ENCODE measurements at regions not wholly inside any gene's neighbourhood (a gene's known extent, or its start where the extent isn't known, plus 50 kb on each side); places are given as distances from the start of the nearest gene placed in this dataset.
"Not testable (repeated sequence)": the region's sequence is repeated elsewhere in the genome, so short reads cannot be mapped to it uniquely, and the experiment has no call there.

DNA sequence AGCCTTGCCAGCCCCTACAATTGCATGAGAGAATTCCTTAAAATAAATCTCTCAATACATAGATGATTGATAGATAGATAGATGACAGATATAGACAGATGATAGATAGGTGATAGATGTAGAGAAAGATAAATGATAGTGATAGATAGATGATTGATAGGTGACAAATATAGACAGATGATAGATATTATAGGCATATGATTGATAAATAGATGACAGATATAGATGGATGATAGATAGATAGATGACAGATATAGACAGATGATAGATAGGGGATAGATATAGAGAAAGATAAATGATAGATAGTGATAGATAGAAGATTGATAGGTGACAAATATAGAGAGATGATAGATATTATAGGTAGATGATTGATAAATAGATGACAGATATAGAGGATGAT, 564.6 kb downstream of the ETS1 start:
- FAIRE-seq: no peak

DNA sequence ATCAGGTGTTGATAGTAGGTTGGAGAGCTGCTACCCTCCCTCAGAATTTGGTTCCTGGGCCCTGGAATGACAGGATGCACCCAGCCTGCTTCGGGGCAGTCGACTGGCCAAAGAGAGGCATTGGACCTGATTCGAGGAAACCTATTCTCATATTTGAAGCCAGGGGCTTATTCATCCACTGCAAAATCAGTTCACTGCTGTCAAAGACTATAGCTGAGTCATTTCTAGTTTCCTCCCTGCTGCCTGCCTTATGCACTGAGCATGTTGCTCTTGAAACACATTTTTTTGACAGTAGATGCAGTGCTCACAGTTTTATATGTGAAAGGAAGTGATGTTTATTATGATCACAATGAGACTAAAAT, 565.4 kb downstream of the ETS1 start:
- FAIRE-seq: no peak

DNA sequence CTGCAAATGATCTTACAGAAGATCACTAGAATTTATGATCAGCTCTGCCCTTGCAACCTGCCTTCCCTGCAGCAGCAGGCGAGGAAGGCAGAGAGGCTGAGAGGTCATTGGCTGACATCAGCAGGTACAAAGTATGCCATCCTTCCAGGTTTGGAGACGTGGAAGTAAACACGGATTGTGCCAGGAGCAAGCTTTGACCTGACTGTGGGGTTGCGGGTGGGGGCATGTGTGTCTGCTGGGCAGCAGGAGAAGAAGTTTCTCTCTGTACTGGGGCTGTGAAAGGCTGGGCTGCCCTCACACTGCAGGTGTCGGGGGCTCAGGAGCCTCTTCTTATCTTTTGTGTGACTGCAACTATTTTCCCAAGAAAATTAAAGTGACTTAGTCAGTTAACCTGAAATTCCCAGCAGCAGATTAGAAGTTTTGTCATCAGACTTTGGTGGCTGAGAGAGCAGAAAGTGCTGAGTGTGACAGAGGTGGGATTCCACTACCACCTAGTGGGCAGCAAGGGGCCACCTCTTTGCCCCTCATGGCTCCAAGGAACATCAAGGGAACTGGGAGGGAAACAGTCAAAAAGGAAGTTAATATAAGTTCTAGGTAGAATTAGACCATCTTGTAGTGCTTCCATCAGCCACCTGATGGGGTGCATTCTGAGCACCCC, 565.9 kb downstream of the ETS1 start:
- FAIRE-seq: no peak

DNA sequence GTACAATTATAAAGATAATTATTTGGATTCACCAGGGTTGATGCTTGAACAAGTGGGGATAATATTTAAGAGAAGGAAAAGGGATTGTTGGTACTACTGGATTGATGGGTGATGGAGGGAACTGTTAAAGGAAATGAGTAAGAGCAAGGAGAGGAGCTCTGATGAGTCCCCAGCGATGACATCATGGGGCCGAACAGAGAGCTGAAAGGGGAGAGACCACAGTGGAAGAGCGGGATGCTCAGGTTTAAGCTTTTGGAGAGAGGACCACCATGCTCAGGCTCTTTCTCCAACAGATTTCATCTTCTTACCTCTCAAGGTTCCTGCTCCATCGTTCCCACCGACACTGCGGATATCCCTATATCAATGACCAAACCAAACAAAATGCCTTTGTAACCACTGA, 568.7 kb downstream of the ETS1 start:
- FAIRE-seq: no peak

GRCh38 chr11:128005562-128005961, 581.8 kb downstream of the ETS1 start:
- no peak for FAIRE-seq

- no peak for FAIRE-seq
Observed at GRCh38 chr11:127998421-127998820, 588.9 kb downstream of the ETS1 start.

DNA sequence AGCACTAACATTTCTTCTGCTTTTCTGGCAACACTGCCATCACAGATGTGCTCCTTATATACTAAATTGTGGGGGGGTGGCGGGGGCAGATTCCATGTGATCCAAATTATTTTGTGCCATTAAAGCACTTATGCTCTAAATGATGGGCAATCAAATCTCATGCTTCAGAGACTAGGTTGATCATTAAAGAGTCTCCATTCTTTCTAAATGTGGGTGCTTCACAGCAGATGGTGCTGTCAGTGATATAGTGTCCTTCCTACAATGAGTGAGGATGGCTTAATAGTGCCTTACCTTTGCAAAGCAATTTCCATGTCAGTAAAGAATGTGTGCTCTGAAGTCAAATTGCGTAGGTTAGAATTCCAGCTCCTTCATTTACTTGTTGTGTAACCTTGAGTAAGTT, 589.8 kb downstream of the ETS1 start:
- no peak for FAIRE-seq

GRCh38 chr11:127996825-127997224, 590.5 kb downstream of the ETS1 start:
- FAIRE-seq: no peak

DNA sequence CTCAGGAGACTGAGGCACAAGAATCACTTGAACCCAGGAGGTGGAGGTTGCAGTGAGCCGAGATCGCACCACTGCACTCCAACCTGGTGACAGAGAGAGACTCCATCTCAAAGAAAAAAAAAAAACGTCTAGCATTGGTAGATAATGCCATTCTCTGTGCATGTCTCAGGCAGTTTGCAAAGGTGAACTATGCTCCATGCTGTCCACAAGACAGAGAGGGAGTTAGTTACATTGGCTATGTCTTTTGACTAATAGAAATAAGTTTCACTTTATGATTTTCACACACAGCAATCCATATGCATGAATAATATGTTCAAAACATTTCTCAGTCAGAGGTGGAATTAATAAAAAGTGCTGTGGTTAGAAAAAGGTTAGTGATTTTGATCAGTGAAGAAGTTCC, 591.4 kb downstream of the ETS1 start:
- no peak for FAIRE-seq

DNA sequence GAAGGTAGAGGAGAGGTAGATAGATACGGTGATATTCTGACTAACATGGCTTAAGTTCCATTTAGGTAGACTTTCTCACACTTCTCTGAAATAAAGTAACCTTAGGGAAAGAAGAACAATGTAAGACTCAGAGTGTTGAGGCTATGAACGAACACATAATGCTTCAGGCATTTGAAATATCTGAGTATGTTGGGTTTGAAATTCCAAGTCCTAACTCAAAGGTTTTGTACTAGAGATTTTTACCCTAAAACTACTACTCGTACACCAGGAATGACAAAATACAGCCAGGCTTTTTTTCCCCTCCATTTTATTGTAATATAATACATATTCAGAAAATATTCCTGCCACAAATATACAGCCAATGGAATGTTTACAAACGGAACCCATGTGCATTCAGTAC, 592.6 kb downstream of the ETS1 start:
- FAIRE-seq: no peak

- FAIRE-seq: no peak
Observed at GRCh38 chr11:127993788-127994187, 593.6 kb downstream of the ETS1 start.

GRCh38 chr11:127993281-127993680, 594.1 kb downstream of the ETS1 start:
- no peak for FAIRE-seq

- FAIRE-seq: no peak
Observed at GRCh38 chr11:127986073-127986472, 601.3 kb downstream of the ETS1 start.

DNA sequence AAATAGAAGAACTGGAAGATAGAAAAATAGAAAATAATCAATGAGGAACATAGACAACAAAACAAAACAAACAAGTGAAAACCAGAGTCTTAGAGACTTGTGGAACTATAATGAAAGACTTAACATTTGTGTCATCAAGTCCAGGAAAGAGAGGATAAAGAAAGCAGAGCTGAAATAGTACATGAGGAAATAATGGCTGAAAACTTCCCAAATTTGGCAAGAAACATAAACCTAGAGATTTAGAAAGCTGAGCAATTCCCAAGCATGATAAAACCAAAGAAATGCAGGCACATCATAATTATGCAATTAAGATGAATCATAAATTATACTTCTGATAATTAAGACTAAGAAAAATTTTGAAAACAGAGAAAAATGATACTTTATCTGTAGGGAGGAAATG, 614.5 kb downstream of the ETS1 start:
- no peak for FAIRE-seq

DNA sequence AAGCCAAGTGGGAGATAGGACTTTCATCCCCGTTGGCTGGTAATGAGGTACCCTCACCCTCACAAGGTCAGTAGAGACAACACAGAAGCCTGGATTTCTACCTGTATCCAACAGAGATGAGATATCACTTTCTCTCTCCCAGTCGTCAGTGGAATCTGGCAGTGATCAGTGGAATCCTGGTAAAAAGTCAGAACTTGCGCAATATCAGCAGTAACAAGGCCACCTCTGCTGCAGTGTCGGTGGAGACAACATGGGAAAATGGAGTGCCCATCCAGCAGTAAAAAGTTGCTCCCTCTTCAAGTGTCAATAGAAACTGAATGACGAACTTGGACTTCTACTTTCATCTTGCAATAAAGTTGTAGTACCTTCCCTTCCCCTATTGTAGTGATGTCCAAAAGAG, 615.9 kb downstream of the ETS1 start:
- FAIRE-seq: no peak

GRCh38 chr11:127966821-127967220, 620.5 kb downstream of the ETS1 start:
- FAIRE-seq: no peak

- no peak for FAIRE-seq
Observed at GRCh38 chr11:127965939-127966668, 621.3 kb downstream of the ETS1 start.

DNA sequence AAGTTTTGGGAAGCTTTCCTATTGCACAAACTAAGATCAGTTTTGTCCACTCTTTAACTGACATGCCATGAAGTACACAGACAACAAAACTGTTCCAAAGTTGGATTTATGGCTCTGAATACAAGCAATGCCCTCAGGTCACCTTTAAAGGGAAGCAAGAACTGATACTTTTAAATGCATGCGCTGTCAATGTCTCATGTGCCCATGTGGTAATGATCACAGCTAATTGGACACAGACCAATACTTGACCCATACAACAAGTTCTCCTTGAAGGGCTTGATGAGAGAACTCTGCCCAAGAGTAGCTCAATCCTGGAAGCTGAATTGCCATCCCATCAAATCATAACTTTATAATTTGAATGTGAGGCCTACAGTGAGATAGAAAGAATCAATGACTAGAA, 624.9 kb downstream of the ETS1 start:
- FAIRE-seq: no peak

GRCh38 chr11:127950162-127950561, 637.2 kb downstream of the ETS1 start:
- no peak for FAIRE-seq

DNA sequence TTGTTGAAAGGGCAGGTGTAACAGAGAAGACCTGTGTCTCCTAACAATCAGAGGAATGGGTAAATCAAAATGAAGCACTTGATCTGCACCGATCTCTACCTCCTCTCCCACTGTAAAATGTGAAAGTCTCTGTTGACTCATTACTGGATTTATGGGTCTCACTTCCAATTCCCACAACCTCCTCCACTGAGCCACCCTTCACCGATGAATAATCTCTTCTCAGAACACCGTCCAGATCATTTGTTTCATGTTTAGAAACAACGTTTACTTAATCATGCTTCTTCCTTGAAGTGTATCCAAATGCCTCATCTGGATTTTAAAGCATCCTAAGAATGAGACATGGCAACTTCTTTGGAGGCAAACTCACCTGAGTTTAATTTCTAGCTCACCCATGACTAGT, 643.6 kb downstream of the ETS1 start:
- no peak for FAIRE-seq

GRCh38 chr11:127943152-127943551, 644.2 kb downstream of the ETS1 start:
- FAIRE-seq: no peak

DNA sequence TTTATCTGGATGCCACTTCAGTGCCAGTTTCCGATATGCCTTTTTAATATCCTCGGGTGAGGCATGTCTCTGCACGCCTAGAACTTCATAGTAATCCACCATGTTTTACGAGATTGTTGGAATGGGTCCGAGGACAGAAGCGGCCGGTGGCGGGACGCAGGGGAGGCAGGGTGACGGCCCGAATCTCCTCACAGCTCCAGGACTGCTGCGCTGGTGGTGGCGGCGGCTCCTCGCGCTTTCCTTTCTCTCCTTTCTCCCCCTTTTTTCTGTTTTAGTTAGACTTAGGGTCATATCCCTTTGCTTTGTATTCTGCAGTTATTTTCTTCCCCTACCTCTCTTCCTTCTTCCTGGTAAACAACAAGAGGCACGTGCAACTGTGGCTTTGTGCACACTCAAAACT, 645.8 kb downstream of the ETS1 start:
- not testable (repeated sequence) for FAIRE-seq

- no peak for FAIRE-seq
Observed at GRCh38 chr11:127939000-127939399, 648.4 kb downstream of the ETS1 start.

- no peak for FAIRE-seq
Observed at GRCh38 chr11:127935081-127935480, 652.3 kb downstream of the ETS1 start.

- FAIRE-seq: not testable (repeated sequence)
Observed at GRCh38 chr11:127933961-127934360, 653.4 kb downstream of the ETS1 start.
